ENCODE measurements at regions not wholly inside any gene's neighbourhood (a gene's known extent, or its start where the extent isn't known, plus 50 kb on each side); places are given as distances from the start of the nearest gene placed in this dataset.

GRCh38 chr9:118000581-118000980, 296.4 kb downstream of the TLR4 start:
- no peak overlapping the region for H3K4me3 ChIP-seq (ENCODE audit: low read depth, low read length)
- in situ Hi-C loops (cut with HindIII; ENCODE audit: low sequenced_read_pairs): no loop called here
- no peak for DNase-seq (ENCODE audit: low read depth, low spot score)
- no peak for TF ChIP-seq CTCF (IDR thresholded peaks at IDR 0.05; ENCODE audit: low read depth, low read length)

- no peak overlapping the region for H3K4me3 ChIP-seq (ENCODE audit: low read depth, low read length)
- no peak for DNase-seq (ENCODE audit: low read depth, low spot score)
- in situ Hi-C loops (cut with HindIII; ENCODE audit: low sequenced_read_pairs): no loop called here
- no peak for TF ChIP-seq CTCF (IDR thresholded peaks at IDR 0.05; ENCODE audit: low read depth, low read length)
Measured at GRCh38 chr9:118003240-118003639, 299.0 kb downstream of the TLR4 start.

- in situ Hi-C loops (cut with HindIII; ENCODE audit: low sequenced_read_pairs): no loop called here
- TF ChIP-seq CTCF (IDR thresholded peaks at IDR 0.05; ENCODE audit: low read depth, low read length): no peak
- no peak for DNase-seq (ENCODE audit: low read depth, low spot score)
- H3K4me3 ChIP-seq (ENCODE audit: low read depth, low read length): no peak overlapping the region
Measured at GRCh38 chr9:118008246-118008645, 304.0 kb downstream of the TLR4 start.

GRCh38 chr9:118009614-118010013, 305.4 kb downstream of the TLR4 start:
- no peak for DNase-seq (ENCODE audit: low read depth, low spot score)
- no peak overlapping the region for H3K4me3 ChIP-seq (ENCODE audit: low read depth, low read length)
- TF ChIP-seq CTCF (IDR thresholded peaks at IDR 0.05; ENCODE audit: low read depth, low read length): no peak
- in situ Hi-C loops (cut with HindIII; ENCODE audit: low sequenced_read_pairs): no loop called here

- TF ChIP-seq CTCF (IDR thresholded peaks at IDR 0.05; ENCODE audit: low read depth, low read length): no peak
- in situ Hi-C loops (cut with HindIII; ENCODE audit: low sequenced_read_pairs): no loop called here
- no peak for DNase-seq (ENCODE audit: low read depth, low spot score)
- no peak overlapping the region for H3K4me3 ChIP-seq (ENCODE audit: low read depth, low read length)
Measured at GRCh38 chr9:118017607-118018122, 313.5 kb downstream of the TLR4 start.

- no peak for TF ChIP-seq CTCF (IDR thresholded peaks at IDR 0.05; ENCODE audit: low read depth, low read length)
- no peak overlapping the region for H3K4me3 ChIP-seq (ENCODE audit: low read depth, low read length)
- DNase-seq (ENCODE audit: low read depth, low spot score): no peak
- in situ Hi-C loops (cut with HindIII; ENCODE audit: low sequenced_read_pairs): no loop called here
Measured at GRCh38 chr9:118023644-118024043, 319.4 kb downstream of the TLR4 start.

GRCh38 chr9:118028225-118028624, 324.0 kb downstream of the TLR4 start:
- no peak for TF ChIP-seq CTCF (IDR thresholded peaks at IDR 0.05; ENCODE audit: low read depth, low read length)
- no peak for DNase-seq (ENCODE audit: low read depth, low spot score)
- no peak overlapping the region for H3K4me3 ChIP-seq (ENCODE audit: low read depth, low read length)
- in situ Hi-C loops (cut with HindIII; ENCODE audit: low sequenced_read_pairs): no loop called here
